Uterus (tissue), 2 donors: ENCODE measurements at regions not wholly inside any gene's neighbourhood (a gene's known extent, or its start where the extent isn't known, plus 50 kb on each side); places are given as distances from the start of the nearest gene placed in this dataset.

ENCODE experiments used
- CTCF ChIP-seq, 4 experiments: fragments of 200-600 bp in 2 of 4; fragments of 450-650 bp in 2 of 4; sonication (generic) in 2 of 4; IDR thresholded peaks; one replicate each; pipeline ENCODE4 v1.5.1; 2016 to 2019; ENCODE audit warnings: antibody characterized with exemption in 4 of 4, mild to moderate bottlenecking in 2 of 4, moderate library complexity in 1 of 4
- POLR2A ChIP-seq, 2 donors: fragments of 450-650 bp; IDR thresholded peaks; one replicate each; pipeline ENCODE4 v1.6.1; 2016; ENCODE audit warnings: antibody characterized with exemption in 2 of 2, mild to moderate bottlenecking in 1 of 2, moderate library complexity in 1 of 2

- TF ChIP-seq CTCF (IDR thresholded peaks at IDR 0.05), result no peak
- TF ChIP-seq POLR2A (IDR thresholded peaks at IDR 0.05), result no peak
These were observed 82.3 kb upstream of the PTPRT start for GRCh38 chr20:43271980-43272379.
